ENCODE measurements at regions not wholly inside any gene's neighbourhood (a gene's known extent, or its start where the extent isn't known, plus 50 kb on each side); places are given as distances from the start of the nearest gene placed in this dataset.
A peak's percentile ranks its signal among the peaks of the same experiment; 100 is the strongest.

DNA sequence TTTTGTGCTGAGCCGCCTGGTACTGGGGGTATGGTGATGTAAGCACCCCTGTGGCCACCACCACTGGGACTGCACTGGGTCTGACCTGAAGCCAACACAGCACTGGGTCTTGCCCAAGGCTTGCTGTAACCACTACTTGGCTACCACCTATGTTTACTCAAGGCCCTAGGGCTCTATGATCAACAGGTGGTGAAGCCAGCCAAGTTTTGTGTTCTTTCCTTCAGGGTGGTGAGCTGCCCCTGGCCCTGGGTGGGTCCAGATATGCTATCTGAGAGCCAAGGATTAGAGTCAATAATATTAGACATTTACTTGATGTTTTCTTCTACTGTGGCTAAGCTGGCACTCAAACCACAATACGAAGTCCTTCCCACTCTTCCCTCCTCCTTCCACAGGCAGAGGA lies 55.1 kb upstream of the PAGE4 start:
- Histone ChIP-seq H3K9me3 (no peaks in the 10 kb centered on the region), H3K36me3 (no peaks in the 10 kb centered on the region), H3K4me1 (no peaks in the 10 kb centered on the region), H3K27me3 (no peaks in the 10 kb centered on the region), H3K4me3 (ENCODE audit: low read depth, low read length) (no peak overlapping the region)
- TF ChIP-seq, protein P1, sequence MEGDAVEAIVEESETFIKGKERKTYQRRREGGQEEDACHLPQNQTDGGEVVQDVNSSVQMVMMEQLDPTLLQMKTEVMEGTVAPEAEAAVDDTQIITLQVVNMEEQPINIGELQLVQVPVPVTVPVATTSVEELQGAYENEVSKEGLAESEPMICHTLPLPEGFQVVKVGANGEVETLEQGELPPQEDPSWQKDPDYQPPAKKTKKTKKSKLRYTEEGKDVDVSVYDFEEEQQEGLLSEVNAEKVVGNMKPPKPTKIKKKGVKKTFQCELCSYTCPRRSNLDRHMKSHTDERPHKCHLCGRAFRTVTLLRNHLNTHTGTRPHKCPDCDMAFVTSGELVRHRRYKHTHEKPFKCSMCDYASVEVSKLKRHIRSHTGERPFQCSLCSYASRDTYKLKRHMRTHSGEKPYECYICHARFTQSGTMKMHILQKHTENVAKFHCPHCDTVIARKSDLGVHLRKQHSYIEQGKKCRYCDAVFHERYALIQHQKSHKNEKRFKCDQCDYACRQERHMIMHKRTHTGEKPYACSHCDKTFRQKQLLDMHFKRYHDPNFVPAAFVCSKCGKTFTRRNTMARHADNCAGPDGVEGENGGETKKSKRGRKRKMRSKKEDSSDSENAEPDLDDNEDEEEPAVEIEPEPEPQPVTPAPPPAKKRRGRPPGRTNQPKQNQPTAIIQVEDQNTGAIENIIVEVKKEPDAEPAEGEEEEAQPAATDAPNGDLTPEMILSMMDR (IDR thresholded peaks at IDR 0.05; ENCODE audit: low read depth, low read length) = no peak
- DNase-seq = no peak

DNA sequence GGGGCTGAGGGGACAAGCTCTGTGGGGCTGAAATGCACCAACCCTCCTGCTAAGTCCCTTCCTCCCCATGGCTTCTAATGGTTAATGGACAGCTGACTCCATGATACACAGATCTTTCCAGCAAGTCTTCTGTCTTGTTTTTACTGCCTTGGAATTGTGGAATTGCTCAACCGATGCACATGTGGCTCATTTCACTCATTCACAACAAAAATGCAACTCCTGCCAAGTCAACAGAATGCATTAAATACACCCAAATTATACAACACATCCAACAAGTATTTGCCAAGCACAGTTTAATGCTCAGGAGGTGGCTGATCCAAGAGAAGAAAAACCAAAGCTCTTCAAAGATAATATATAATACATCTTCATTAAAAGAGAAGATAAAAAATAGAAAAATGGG lies 61.9 kb upstream of the PAGE4 start:
- TF ChIP-seq, protein P1 (IDR thresholded peaks at IDR 0.05; ENCODE audit: low read depth, low read length) = no peak
- Histone ChIP-seq H3K27me3 (no peaks in the 10 kb centered on the region), H3K9me3 (no peaks in the 10 kb centered on the region), H3K4me3 (ENCODE audit: low read depth, low read length) (no peak overlapping the region), H3K4me1 (no peaks in the 10 kb centered on the region), H3K36me3 (no peaks in the 10 kb centered on the region)
- DNase-seq = no peak

DNA sequence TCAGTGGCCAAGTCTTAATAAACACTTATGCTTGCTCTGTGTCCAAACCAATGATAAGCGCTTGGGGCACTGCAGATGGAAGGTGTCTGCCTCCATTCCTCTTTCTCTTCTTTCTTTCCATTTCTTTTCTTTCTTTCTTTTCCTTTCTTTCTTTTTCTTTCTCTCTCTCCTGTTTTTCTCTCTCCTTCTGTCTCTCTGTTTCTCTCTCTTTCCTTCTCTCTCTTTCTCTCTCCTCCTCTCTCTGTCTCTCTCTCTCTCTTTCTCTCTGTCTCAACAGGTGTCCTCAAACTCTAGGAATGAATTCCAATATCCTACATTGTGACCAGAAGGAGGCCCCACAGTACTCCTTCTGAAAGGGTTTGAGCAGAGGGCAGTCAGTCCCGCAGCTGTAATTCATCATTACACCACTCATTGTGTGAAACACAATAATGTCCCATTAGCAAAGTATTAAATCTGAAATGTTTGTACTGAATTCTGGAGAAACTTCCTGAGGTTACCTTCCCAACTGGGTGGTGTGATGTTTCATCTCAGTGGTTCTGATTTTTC lies 66.5 kb upstream of the PAGE1 start:
- H3K27me3 ChIP-seq = no peaks in the 10 kb centered on the region
- H3K4me1 ChIP-seq = no peaks in the 10 kb centered on the region
- H3K36me3 ChIP-seq = no peaks in the 10 kb centered on the region
- no peak overlapping the region for H3K4me3 ChIP-seq (ENCODE audit: low read depth, low read length)
- DNase-seq = no peak
- TF ChIP-seq, protein P1 (IDR thresholded peaks at IDR 0.05; ENCODE audit: low read depth, low read length) = no peak
- no peaks in the 10 kb centered on the region for H3K9me3 ChIP-seq

DNA sequence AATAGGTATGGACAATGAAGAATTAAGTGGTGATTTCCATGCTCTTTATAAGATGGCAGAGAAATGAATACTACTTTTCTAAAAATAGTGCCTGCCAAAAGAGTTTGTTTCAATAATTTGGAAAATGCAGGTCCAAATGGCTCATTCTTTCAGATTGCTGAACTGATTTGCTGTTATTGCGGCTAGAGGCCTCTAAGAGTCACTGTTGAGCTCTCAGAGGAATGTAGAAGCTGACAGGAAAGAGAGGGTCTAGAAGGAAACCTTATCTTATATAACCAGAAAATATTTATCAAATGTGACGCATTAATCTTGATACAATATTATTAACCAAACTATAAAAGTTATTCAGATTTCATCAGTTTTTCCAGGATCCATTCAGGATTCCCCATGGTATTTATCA lies 65.7 kb upstream of the PAGE1 start:
- DNase-seq = no peak
- H3K4me1 ChIP-seq = no peaks in the 10 kb centered on the region
- no peaks in the 10 kb centered on the region for H3K9me3 ChIP-seq
- no peak overlapping the region for H3K4me3 ChIP-seq (ENCODE audit: low read depth, low read length)
- no peaks in the 10 kb centered on the region for H3K36me3 ChIP-seq
- no peaks in the 10 kb centered on the region for H3K27me3 ChIP-seq
- TF ChIP-seq, protein P1 (IDR thresholded peaks at IDR 0.05; ENCODE audit: low read depth, low read length) = peak; percentile 60

DNA sequence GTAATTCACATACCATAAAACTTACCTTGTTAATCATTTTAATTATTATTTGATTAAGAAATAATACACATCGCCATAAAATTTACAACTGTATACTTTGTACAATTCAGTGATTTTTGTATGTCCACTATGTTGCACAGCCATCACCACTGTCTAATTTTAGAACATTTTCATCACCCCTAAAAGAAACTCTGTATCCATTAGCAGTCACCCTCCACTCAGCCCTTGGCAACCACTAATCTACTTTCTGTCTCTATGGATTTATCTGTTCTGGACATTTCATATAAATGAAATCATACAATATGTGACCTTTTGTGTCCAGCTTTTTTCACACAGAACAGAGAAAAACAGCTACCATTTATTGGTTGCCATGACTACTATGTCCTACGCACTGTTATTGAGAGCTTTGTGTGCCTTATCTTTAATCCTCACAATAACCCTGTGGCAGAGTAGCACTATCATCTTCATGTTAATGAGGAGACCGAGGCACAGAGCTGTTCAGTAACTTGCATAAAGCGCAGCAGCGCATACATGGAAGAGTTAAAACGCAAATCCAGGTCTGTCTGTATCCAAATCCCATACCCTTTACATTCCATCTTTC lies 64.6 kb upstream of the PAGE1 start:
- Histone ChIP-seq H3K4me1 (no peaks in the 10 kb centered on the region), H3K27me3 (no peaks in the 10 kb centered on the region), H3K9me3 (no peaks in the 10 kb centered on the region), H3K4me3 (ENCODE audit: low read depth, low read length) (no peak overlapping the region), H3K36me3 (no peaks in the 10 kb centered on the region)
- DNase-seq = no peak
- TF ChIP-seq, protein P1 (IDR thresholded peaks at IDR 0.05; ENCODE audit: low read depth, low read length) = no peak

DNA sequence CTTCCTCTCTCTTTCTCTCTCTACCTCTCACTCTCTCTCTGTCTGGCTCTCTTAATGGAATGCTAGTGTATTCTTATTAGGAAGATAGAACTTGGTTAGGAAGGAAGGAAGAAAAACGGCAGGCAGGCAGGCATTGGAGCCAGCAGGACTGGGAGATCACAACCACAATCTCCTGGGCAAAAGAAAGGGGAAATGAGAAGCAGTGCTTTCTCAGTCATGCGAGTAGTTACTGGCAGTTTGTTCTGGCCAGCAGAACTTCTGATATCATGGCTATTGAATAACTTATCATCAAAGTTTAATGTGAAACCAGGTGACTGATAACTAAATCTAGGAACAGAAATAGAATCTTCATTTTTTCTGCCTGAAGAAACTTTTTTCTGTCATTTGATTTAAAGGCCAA lies 60.9 kb upstream of the PAGE1 start:
- no peak overlapping the region for H3K4me3 ChIP-seq (ENCODE audit: low read depth, low read length)
- no peaks in the 10 kb centered on the region for H3K4me1 ChIP-seq
- no peaks in the 10 kb centered on the region for H3K36me3 ChIP-seq
- TF ChIP-seq, protein P1 (IDR thresholded peaks at IDR 0.05; ENCODE audit: low read depth, low read length) = no peak
- no peaks in the 10 kb centered on the region for H3K9me3 ChIP-seq
- H3K27me3 ChIP-seq = no peaks in the 10 kb centered on the region; the same call in 1 of the 2 replicates
- no peak for DNase-seq

Data from BE2C (cell line).